Epithelial cell of esophagus (primary cell): ENCODE measurements at regions not wholly inside any gene's neighbourhood (a gene's known extent, or its start where the extent isn't known, plus 50 kb on each side); places are given as distances from the start of the nearest gene placed in this dataset.
A peak's percentile ranks its signal among the peaks of the same experiment; 100 is the strongest.

Experiments used
- DNase-seq: peaks from one replicate; pipeline ENCODE4 v3.0.0; 2010; ENCODE audit warnings: low read depth
- H3K4me3 ChIP-seq: 2 replicates; pipeline ENCODE4 v1.5.1; 2011; ENCODE audit warnings: mild to moderate bottlenecking, low read length, control low read depth
- TF ChIP-seq, protein P1 (sequence below): IDR thresholded peaks from 2 replicates; pipeline ENCODE4 v1.5.1; 2011; ENCODE audit warnings: low read depth, mild to moderate bottlenecking, low read length, control low read depth, inconsistent platforms; ENCODE audit not compliant: insufficient read depth; ENCODE audit errors: missing control alignments

DNA sequence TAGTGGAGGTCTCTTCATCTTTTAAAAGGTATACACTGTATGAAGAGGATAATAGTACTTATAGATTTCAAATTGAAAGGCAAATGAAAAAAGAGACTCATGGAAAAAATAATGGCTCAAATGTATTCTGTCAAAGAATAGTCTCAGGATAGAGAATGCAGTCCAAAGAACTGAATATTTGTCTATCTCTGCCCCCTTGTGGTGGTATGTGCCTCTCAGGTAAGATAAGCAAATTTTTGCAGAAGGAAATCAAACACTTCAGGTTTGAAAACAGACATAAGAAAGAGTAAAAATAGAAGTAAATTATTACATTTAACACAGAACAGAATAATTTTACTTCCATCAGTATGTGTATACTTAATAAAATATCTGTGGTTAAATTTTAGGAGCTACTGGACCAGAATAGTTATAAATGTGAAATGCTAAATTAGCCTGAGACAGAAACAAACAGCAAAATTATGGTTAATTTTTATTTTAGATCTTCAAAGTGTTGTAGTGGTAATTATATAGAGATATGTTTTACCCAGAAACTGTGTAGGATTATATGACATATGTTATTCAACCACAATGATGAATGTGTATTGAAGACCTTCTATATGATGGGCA lies 164.4 kb upstream of the PALMD start:
- peak; percentile 71 for DNase-seq
- TF ChIP-seq, protein P1, sequence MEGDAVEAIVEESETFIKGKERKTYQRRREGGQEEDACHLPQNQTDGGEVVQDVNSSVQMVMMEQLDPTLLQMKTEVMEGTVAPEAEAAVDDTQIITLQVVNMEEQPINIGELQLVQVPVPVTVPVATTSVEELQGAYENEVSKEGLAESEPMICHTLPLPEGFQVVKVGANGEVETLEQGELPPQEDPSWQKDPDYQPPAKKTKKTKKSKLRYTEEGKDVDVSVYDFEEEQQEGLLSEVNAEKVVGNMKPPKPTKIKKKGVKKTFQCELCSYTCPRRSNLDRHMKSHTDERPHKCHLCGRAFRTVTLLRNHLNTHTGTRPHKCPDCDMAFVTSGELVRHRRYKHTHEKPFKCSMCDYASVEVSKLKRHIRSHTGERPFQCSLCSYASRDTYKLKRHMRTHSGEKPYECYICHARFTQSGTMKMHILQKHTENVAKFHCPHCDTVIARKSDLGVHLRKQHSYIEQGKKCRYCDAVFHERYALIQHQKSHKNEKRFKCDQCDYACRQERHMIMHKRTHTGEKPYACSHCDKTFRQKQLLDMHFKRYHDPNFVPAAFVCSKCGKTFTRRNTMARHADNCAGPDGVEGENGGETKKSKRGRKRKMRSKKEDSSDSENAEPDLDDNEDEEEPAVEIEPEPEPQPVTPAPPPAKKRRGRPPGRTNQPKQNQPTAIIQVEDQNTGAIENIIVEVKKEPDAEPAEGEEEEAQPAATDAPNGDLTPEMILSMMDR = peak; percentile 71
- H3K4me3 ChIP-seq = no peak overlapping the region

DNA sequence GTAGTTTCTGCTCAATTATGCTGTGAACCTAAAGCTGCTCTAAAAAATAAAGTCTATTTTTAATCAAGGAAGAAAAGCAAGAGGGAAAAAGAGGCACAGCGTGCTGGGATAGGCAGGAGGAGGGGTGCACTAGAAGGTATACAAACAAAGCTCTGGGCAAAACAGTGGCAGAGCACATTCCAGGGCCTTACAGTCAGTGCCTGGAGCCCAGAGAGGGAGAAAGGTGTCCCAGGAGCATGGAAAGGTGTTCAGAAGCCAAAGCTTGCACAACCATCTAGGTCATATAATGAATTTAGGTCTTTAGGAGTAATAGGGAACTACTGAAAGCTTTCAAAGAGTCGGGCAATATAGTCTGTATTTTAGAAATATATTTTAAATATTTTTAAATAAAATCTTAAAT lies 163.6 kb upstream of the PALMD start:
- TF ChIP-seq, protein P1 = no peak
- no peak overlapping the region for H3K4me3 ChIP-seq
- no peak for DNase-seq

DNA sequence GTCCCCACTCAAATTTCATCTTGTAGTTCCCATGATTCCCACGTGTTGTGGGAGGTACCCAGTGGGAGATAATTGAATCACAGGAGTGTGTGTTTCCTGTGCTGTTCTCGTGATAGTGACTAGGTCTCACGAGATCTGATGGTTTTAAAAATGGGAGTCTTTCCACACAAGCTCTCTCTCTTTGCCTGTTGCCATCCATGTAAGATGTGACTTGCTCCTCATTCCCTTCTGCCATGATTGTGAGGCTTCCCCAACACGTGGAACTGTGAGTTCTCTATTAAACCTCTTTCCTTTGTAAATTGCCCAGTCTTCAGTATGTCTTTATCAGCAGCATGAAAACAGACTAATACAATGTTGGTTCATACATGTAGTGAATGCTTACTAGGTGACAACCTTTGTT lies 163.2 kb upstream of the PALMD start:
- no peak overlapping the region for H3K4me3 ChIP-seq
- TF ChIP-seq, protein P1 = no peak
- DNase-seq = no peak

DNA sequence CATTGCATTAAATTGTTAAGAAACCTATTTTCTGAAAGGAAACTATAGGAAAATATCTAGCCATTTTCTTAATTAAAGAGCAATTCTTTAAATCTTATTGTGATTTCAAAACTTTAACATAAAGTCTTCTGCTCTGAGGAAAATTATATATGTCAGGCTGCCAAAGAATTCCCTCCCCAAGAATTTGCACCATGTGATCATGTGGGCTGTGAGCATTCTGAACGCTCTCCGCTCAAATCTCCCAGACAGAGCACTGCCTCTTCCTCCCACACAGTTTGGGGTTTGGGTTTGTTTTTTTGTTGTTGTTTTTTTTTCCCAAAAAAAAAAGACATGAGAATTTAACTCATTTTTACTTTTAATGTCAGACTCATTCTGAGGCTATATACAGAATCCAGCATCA lies 155.9 kb upstream of the PALMD start:
- H3K4me3 ChIP-seq = no peak overlapping the region
- no peak for DNase-seq
- TF ChIP-seq, protein P1 = no peak

DNA sequence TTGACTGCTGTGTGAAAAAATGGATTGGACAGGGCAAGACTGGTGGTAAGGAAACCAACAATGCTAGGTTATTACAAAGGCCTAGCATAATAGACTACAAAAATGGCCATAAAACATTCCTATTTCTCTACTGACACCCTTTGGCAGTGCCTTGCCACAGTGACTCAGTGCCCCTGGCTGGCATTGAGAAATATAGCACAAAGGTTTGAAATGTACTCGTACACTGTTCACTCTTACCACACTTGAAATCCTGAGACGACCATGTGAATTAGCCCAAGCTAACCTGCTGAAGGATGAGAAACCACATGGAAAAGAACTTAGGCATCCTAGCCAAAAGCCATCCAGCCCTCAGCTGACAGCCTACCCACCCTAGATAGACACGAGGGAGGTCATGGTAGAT lies 149.8 kb upstream of the PALMD start:
- H3K4me3 ChIP-seq = no peak overlapping the region
- DNase-seq = peak; percentile 62
- TF ChIP-seq, protein P1 = no peak

DNA sequence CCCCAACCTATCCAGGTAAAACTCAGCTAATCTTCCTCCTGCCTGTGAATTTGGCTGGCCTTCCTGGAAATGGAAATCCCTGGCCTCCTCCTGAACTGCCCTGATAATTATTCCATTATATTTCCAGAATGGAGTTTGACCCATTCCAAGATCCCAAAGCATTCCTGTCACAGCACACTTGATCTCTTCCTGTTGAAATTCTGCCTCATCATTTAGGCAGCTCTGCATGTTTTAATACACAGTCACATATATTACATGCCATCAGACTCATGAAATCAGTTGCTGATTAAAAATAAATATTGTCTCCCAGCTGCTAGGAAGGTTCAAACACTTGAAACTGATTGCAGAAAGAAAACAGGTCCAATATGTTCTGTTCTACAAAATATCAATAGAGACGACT lies 148.2 kb upstream of the PALMD start:
- TF ChIP-seq, protein P1 = no peak
- no peak for DNase-seq

DNA sequence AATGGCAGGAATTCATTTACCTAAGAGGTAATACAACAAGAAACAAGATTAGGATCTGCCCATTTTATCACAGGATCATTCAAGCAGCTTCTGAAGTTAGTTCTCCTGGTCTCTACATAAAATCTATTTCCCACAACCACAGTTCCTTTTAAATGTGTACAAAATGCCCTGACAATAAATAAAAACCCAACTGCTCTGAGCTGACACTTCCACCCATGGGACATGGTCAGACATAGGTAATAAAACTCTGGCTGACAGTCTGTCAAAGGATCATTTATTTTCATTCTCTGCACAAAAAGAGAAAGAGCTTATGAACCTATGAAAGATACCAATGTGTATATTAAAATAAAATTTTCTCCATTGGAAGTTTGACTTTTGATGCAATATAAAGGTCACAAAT lies 145.4 kb upstream of the PALMD start:
- no peak overlapping the region for H3K4me3 ChIP-seq
- TF ChIP-seq, protein P1 = no peak
- DNase-seq = no peak

More for the DNA sequence above, 148.2 kb upstream of the PALMD start:
- no peak overlapping the region for H3K4me3 ChIP-seq
